ENCODE measurements at regions not wholly inside any gene's neighbourhood (a gene's known extent, or its start where the extent isn't known, plus 50 kb on each side); places are given as distances from the start of the nearest gene placed in this dataset.

GRCh38 chr15:70259640-70260508 lies 162.2 kb upstream of the TLE3 start:
- no peak for TF ChIP-seq MAX (IDR thresholded peaks at IDR 0.05; ENCODE audit: low read depth, low read length)
- TF ChIP-seq CTCF (IDR thresholded peaks at IDR 0.05 in 2 of 3, conservative IDR thresholded peaks at IDR 0.05 in 1 of 3; ENCODE audit: control insufficient read depth in 2 of 3, extremely low read depth in 1 of 3, insufficient read depth in 1 of 3, low read depth in 3 of 3, low read length in 3 of 3) = peak in 1 of 3 experiments; percentile 23; a peak in 1 of 6 replicates
- TF ChIP-seq POLR2A (IDR thresholded peaks at IDR 0.05; ENCODE audit: low read depth, low read length) = no peak
- TF ChIP-seq CHD4 (IDR thresholded peaks at IDR 0.05) = no peak
